ENCODE measurements at regions not wholly inside any gene's neighbourhood (a gene's known extent, or its start where the extent isn't known, plus 50 kb on each side); places are given as distances from the start of the nearest gene placed in this dataset.
A peak's percentile ranks its signal among the peaks of the same experiment; 100 is the strongest.
"Not testable (repeated sequence)": the region's sequence is repeated elsewhere in the genome, so short reads cannot be mapped to it uniquely, and the experiment has no call there.

- no peak for DNase-seq
- Histone ChIP-seq H3K36me3 (ENCODE audit: control insufficient read depth in 3 of 3, insufficient read depth in 2 of 3, low read depth in 1 of 3, low read length in 3 of 3) (no peaks in the 10 kb centered on the region), H3K9me3 (ENCODE audit: control insufficient read depth in 2 of 2, insufficient read depth in 1 of 2, low read depth in 1 of 2, low read length in 1 of 2) (no peaks in the 10 kb centered on the region), H3K4me3 (ENCODE audit: low read depth in 1 of 3, low read length in 3 of 3) (no peak overlapping the region), H3K27me3 (ENCODE audit: control insufficient read depth in 3 of 3, insufficient read depth in 3 of 3, low read length in 3 of 3) (peaks cover 0 to 3% (median 0%) of the 10 kb centered on the region in 3 donors), H3K27ac (ENCODE audit: low read depth in 1 of 3, low read length in 2 of 3) (no peak overlapping the region), H3K4me1 (ENCODE audit: control insufficient read depth in 3 of 3, insufficient read depth in 2 of 3, low read depth in 1 of 3, low read length in 2 of 3) (no peaks in the 10 kb centered on the region)
- 30 to 52% (median 32%) methylated on average over 4 of the region's 4 CpGs for WGBS, 3 donors
- FAIRE-seq, result no peak
Observed at GRCh38 chr20:57819691-57820380, 110.0 kb upstream of the PMEPA1 start.

GRCh38 chr20:57819291-57819690 lies 109.5 kb upstream of the PMEPA1 start:
- no peaks in the 10 kb centered on the region for H3K4me1 ChIP-seq (ENCODE audit: control insufficient read depth in 3 of 3, insufficient read depth in 2 of 3, low read depth in 1 of 3, low read length in 2 of 3)
- DNase-seq (no peak), FAIRE-seq (no peak)
- no peak overlapping the region for H3K4me3 ChIP-seq (ENCODE audit: low read depth in 1 of 3, low read length in 3 of 3)
- H3K27me3 ChIP-seq (ENCODE audit: control insufficient read depth in 3 of 3, insufficient read depth in 3 of 3, low read length in 3 of 3), result peaks cover 0 to 3% (median 0%) of the 10 kb centered on the region in 3 donors
- 85 to 90% (median 86%) methylated on average over 11 of the region's 11 CpGs for WGBS, 3 donors
- no peaks in the 10 kb centered on the region for H3K36me3 ChIP-seq (ENCODE audit: control insufficient read depth in 3 of 3, insufficient read depth in 2 of 3, low read depth in 1 of 3, low read length in 3 of 3)
- no peaks in the 10 kb centered on the region for H3K9me3 ChIP-seq (ENCODE audit: control insufficient read depth in 2 of 2, insufficient read depth in 1 of 2, low read depth in 1 of 2, low read length in 1 of 2)
- H3K27ac ChIP-seq (ENCODE audit: low read depth in 1 of 3, low read length in 2 of 3), result no peak overlapping the region

GRCh38 chr20:57818418-57819181 lies 108.8 kb upstream of the PMEPA1 start:
- FAIRE-seq (no peak), DNase-seq (no peak)
- 76 to 81% (median 77%) methylated on average over 12 of the region's 12 CpGs for WGBS, 3 donors

GRCh38 chr20:57815405-57815804 lies 105.6 kb upstream of the PMEPA1 start:
- peaks cover 0 to 4% (median 0%) of the 10 kb centered on the region in 3 donors for H3K4me1 ChIP-seq (ENCODE audit: control insufficient read depth in 3 of 3, insufficient read depth in 2 of 3, low read depth in 1 of 3, low read length in 2 of 3)
- H3K27me3 ChIP-seq (ENCODE audit: control insufficient read depth in 3 of 3, insufficient read depth in 3 of 3, low read length in 3 of 3), result no peaks in the 10 kb centered on the region
- H3K4me3 ChIP-seq (ENCODE audit: low read depth in 1 of 3, low read length in 3 of 3), result no peak overlapping the region
- H3K36me3 ChIP-seq (ENCODE audit: control insufficient read depth in 3 of 3, insufficient read depth in 2 of 3, low read depth in 1 of 3, low read length in 3 of 3), result no peaks in the 10 kb centered on the region
- H3K27ac ChIP-seq (ENCODE audit: low read depth in 1 of 3, low read length in 2 of 3), result no peak overlapping the region
- DNase-seq, result no peak
- no peak for FAIRE-seq
- 94 to 96% (median 95%) methylated on average over 4 of the region's 4 CpGs for WGBS, 3 donors
- no peaks in the 10 kb centered on the region for H3K9me3 ChIP-seq (ENCODE audit: control insufficient read depth in 2 of 2, insufficient read depth in 1 of 2, low read depth in 1 of 2, low read length in 1 of 2)

More at GRCh38 chr20:57818418-57819181, 108.8 kb upstream of the PMEPA1 start:
- peaks cover 0 to 3% (median 0%) of the 10 kb centered on the region in 3 donors for H3K27me3 ChIP-seq (ENCODE audit: control insufficient read depth in 3 of 3, insufficient read depth in 3 of 3, low read length in 3 of 3)
- no peaks in the 10 kb centered on the region for H3K9me3 ChIP-seq (ENCODE audit: control insufficient read depth in 2 of 2, insufficient read depth in 1 of 2, low read depth in 1 of 2, low read length in 1 of 2)
- H3K27ac ChIP-seq (ENCODE audit: low read depth in 1 of 3, low read length in 2 of 3), result no peak overlapping the region
- no peaks in the 10 kb centered on the region for H3K4me1 ChIP-seq (ENCODE audit: control insufficient read depth in 3 of 3, insufficient read depth in 2 of 3, low read depth in 1 of 3, low read length in 2 of 3)
- H3K4me3 ChIP-seq (ENCODE audit: low read depth in 1 of 3, low read length in 3 of 3), result no peak overlapping the region
- H3K36me3 ChIP-seq (ENCODE audit: control insufficient read depth in 3 of 3, insufficient read depth in 2 of 3, low read depth in 1 of 3, low read length in 3 of 3), result no peaks in the 10 kb centered on the region

- WGBS, 3 donors, result 94 to 98% (median 97%) methylated on average over 6 of the region's 6 CpGs
- DNase-seq (no peak), FAIRE-seq (no peak)
- H3K9me3 ChIP-seq (ENCODE audit: control insufficient read depth in 2 of 2, insufficient read depth in 1 of 2, low read depth in 1 of 2, low read length in 1 of 2), result no peaks in the 10 kb centered on the region
- H3K36me3 ChIP-seq (ENCODE audit: control insufficient read depth in 3 of 3, insufficient read depth in 2 of 3, low read depth in 1 of 3, low read length in 3 of 3), result no peaks in the 10 kb centered on the region
- H3K27me3 ChIP-seq (ENCODE audit: control insufficient read depth in 3 of 3, insufficient read depth in 3 of 3, low read length in 3 of 3), result no peaks in the 10 kb centered on the region
- H3K4me1 ChIP-seq (ENCODE audit: control insufficient read depth in 3 of 3, insufficient read depth in 2 of 3, low read depth in 1 of 3, low read length in 2 of 3), result peaks cover 0 to 4% (median 0%) of the 10 kb centered on the region in 3 donors
- no peak overlapping the region for H3K4me3 ChIP-seq (ENCODE audit: low read depth in 1 of 3, low read length in 3 of 3)
- no peak overlapping the region for H3K27ac ChIP-seq (ENCODE audit: low read depth in 1 of 3, low read length in 2 of 3)
Observed at GRCh38 chr20:57814529-57814928, 104.7 kb upstream of the PMEPA1 start.

- no peak overlapping the region for H3K4me3 ChIP-seq (ENCODE audit: low read depth in 1 of 3, low read length in 3 of 3)
- FAIRE-seq, result no peak
- 87 to 89% (median 88%) methylated on average over 6 of the region's 6 CpGs for WGBS, 3 donors
Observed at GRCh38 chr20:57813509-57814269, 103.9 kb upstream of the PMEPA1 start.

GRCh38 chr20:57812632-57813031 lies 102.8 kb upstream of the PMEPA1 start:
- not testable (repeated sequence) for H3K4me1 ChIP-seq (ENCODE audit: control insufficient read depth in 3 of 3, insufficient read depth in 2 of 3, low read depth in 1 of 3, low read length in 2 of 3); H3K36me3 ChIP-seq (ENCODE audit: control insufficient read depth in 3 of 3, insufficient read depth in 2 of 3, low read depth in 1 of 3, low read length in 3 of 3); H3K27me3 ChIP-seq (ENCODE audit: control insufficient read depth in 3 of 3, insufficient read depth in 3 of 3, low read length in 3 of 3); FAIRE-seq; H3K9me3 ChIP-seq (ENCODE audit: control insufficient read depth in 2 of 2, insufficient read depth in 1 of 2, low read depth in 1 of 2, low read length in 1 of 2); H3K4me3 ChIP-seq (ENCODE audit: low read depth in 1 of 3, low read length in 3 of 3); DNase-seq; H3K27ac ChIP-seq (ENCODE audit: low read depth in 1 of 3, low read length in 2 of 3)
- 82 to 86% (median 85%) methylated on average over 4 of the region's 4 CpGs for WGBS, 3 donors

More at GRCh38 chr20:57813509-57814269, 103.9 kb upstream of the PMEPA1 start:
- Histone ChIP-seq H3K27ac (ENCODE audit: low read depth in 1 of 3, low read length in 2 of 3) (no peak overlapping the region), H3K27me3 (ENCODE audit: control insufficient read depth in 3 of 3, insufficient read depth in 3 of 3, low read length in 3 of 3) (no peaks in the 10 kb centered on the region), H3K36me3 (ENCODE audit: control insufficient read depth in 3 of 3, insufficient read depth in 2 of 3, low read depth in 1 of 3, low read length in 3 of 3) (no peaks in the 10 kb centered on the region), H3K9me3 (ENCODE audit: control insufficient read depth in 2 of 2, insufficient read depth in 1 of 2, low read depth in 1 of 2, low read length in 1 of 2) (no peaks in the 10 kb centered on the region), H3K4me1 (ENCODE audit: control insufficient read depth in 3 of 3, insufficient read depth in 2 of 3, low read depth in 1 of 3, low read length in 2 of 3) (peaks cover 0 to 4% (median 0%) of the 10 kb centered on the region in 3 donors)
- no peak for DNase-seq

- FAIRE-seq, result no peak
- WGBS, 3 donors, result 30 to 42% (median 35%) methylated on average over 9 of the region's 9 CpGs
Observed at GRCh38 chr20:57811374-57812020, 101.7 kb upstream of the PMEPA1 start.

More at GRCh38 chr20:57811374-57812020, 101.7 kb upstream of the PMEPA1 start:
- Histone ChIP-seq H3K4me3 (ENCODE audit: low read depth in 1 of 3, low read length in 3 of 3) (no peak overlapping the region), H3K36me3 (ENCODE audit: control insufficient read depth in 3 of 3, insufficient read depth in 2 of 3, low read depth in 1 of 3, low read length in 3 of 3) (no peaks in the 10 kb centered on the region), H3K9me3 (ENCODE audit: control insufficient read depth in 2 of 2, insufficient read depth in 1 of 2, low read depth in 1 of 2, low read length in 1 of 2) (no peaks in the 10 kb centered on the region), H3K4me1 (ENCODE audit: control insufficient read depth in 3 of 3, insufficient read depth in 2 of 3, low read depth in 1 of 3, low read length in 2 of 3) (peaks cover 0 to 4% (median 0%) of the 10 kb centered on the region in 3 donors), H3K27ac (ENCODE audit: low read depth in 1 of 3, low read length in 2 of 3) (no peak overlapping the region), H3K27me3 (ENCODE audit: control insufficient read depth in 3 of 3, insufficient read depth in 3 of 3, low read length in 3 of 3) (no peaks in the 10 kb centered on the region)
- peak in 1 of 2 donors; percentile 8 for DNase-seq

Data from small intestine (tissue), 7 donors.